ENCODE measurements at regions not wholly inside any gene's neighbourhood (a gene's known extent, or its start where the extent isn't known, plus 50 kb on each side); places are given as distances from the start of the nearest gene placed in this dataset.

DNA sequence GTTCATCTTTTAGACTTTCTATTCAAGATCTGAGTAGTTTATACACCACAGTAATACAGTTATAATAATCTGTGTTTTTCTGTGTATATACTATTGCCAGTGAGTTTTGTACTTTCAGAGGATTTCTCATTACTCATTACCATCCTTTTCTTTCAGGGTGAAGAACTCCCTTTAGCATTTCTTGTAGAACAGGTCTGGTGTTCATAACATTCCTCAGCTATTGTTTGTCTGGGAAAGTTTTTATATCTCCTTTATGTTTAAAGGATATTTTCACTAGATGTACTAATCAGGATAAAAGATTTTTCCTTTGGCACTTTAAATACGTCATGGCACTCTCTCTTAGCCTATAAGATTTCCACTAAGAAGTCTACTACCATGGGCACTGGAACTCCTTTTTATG lies 705.5 kb downstream of the SLC4A3 start:
- DNase-seq (ENCODE audit: low read depth), result no peak
- TF ChIP-seq, protein P1, sequence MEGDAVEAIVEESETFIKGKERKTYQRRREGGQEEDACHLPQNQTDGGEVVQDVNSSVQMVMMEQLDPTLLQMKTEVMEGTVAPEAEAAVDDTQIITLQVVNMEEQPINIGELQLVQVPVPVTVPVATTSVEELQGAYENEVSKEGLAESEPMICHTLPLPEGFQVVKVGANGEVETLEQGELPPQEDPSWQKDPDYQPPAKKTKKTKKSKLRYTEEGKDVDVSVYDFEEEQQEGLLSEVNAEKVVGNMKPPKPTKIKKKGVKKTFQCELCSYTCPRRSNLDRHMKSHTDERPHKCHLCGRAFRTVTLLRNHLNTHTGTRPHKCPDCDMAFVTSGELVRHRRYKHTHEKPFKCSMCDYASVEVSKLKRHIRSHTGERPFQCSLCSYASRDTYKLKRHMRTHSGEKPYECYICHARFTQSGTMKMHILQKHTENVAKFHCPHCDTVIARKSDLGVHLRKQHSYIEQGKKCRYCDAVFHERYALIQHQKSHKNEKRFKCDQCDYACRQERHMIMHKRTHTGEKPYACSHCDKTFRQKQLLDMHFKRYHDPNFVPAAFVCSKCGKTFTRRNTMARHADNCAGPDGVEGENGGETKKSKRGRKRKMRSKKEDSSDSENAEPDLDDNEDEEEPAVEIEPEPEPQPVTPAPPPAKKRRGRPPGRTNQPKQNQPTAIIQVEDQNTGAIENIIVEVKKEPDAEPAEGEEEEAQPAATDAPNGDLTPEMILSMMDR (conservative IDR thresholded peaks at IDR 0.05; ENCODE audit: low read depth, low read length), result no peak
- no peak overlapping the region for H3K4me3 ChIP-seq (ENCODE audit: low read length)

DNA sequence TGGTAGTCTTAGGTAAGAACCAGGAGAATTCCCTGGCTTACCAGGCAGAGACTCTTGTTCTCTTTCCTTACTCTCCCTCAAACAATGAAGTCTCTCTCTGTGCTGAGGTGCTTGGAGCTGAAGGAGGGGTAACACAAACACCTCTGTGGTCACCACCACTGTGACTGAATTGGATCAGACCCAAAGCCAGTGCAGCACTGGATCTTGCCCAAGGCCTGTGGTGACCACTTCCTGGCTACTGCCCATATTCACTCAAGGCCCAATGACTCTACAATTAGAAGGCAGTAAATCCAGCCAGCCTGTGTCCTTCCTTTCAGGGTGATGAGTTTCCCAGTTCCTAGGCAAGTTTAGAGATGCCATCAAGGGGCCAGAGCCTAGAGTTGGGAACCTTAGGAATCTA lies 706.8 kb downstream of the SLC4A3 start:
- TF ChIP-seq, protein P1 (conservative IDR thresholded peaks at IDR 0.05; ENCODE audit: low read depth, low read length), result no peak
- H3K4me3 ChIP-seq (ENCODE audit: low read length), result no peak overlapping the region
- DNase-seq (ENCODE audit: low read depth), result no peak

- TF ChIP-seq, protein P1 (conservative IDR thresholded peaks at IDR 0.05; ENCODE audit: low read depth, low read length), result no peak
- peak; percentile 2 for DNase-seq (ENCODE audit: low read depth)
- no peak overlapping the region for H3K4me3 ChIP-seq (ENCODE audit: low read length)
These were observed 707.6 kb downstream of the SLC4A3 start for GRCh38 chr2:220334871-220335590.

DNA sequence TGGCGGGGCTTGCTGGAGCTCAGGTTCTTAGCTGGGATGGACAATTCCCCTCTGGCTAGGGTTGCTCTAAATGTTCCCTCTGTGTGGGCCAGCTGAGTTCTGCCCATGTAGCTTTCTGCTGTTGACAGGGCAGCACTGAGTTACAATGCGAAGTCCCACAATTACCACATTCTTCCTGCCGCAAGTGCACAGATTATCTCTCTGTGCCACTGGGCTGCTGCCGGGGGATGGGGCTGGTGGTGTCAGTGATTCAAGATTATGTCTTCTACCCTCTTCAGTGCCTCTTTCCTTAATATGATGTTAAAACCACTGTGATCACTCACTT lies 708.1 kb downstream of the SLC4A3 start:
- DNase-seq (ENCODE audit: low read depth), result peak; percentile 10
- TF ChIP-seq, protein P1 (conservative IDR thresholded peaks at IDR 0.05; ENCODE audit: low read depth, low read length), result no peak

GRCh38 chr2:220336771-220337170 lies 709.3 kb downstream of the SLC4A3 start:
- TF ChIP-seq, protein P1 (conservative IDR thresholded peaks at IDR 0.05; ENCODE audit: low read depth, low read length), result no peak
- no peak overlapping the region for H3K4me3 ChIP-seq (ENCODE audit: low read length)
- DNase-seq (ENCODE audit: low read depth), result no peak

More for the DNA sequence above, 708.1 kb downstream of the SLC4A3 start:
- no peak overlapping the region for H3K4me3 ChIP-seq (ENCODE audit: low read length)

- no peak for DNase-seq (ENCODE audit: low read depth)
- TF ChIP-seq, protein P1 (conservative IDR thresholded peaks at IDR 0.05; ENCODE audit: low read depth, low read length), result no peak
- H3K4me3 ChIP-seq (ENCODE audit: low read length), result no peak overlapping the region
These were observed 710.4 kb downstream of the SLC4A3 start for GRCh38 chr2:220337611-220338440.
